WTC11 (cell line): ENCODE measurements at regions not wholly inside any gene's neighbourhood (a gene's known extent, or its start where the extent isn't known, plus 50 kb on each side); places are given as distances from the start of the nearest gene placed in this dataset.

Experiments used
- CREB1 ChIP-seq: sonication (generic); formaldehyde crosslinking; IDR thresholded peaks from 2 replicates; pipeline ENCODE4 v1.8.0; 2023; ENCODE audit warnings: mild to moderate bottlenecking, missing genetic modification reagents
- CTCF ChIP-seq: fragments of 200-600 bp; IDR thresholded peaks from 2 replicates; pipeline ENCODE4 v1.8.0; 2022; ENCODE audit warnings: antibody characterized with exemption
- E2F1 ChIP-seq: sonication (generic); formaldehyde crosslinking; IDR thresholded peaks from 2 replicates; pipeline ENCODE4 v1.8.0; 2022; ENCODE audit warnings: mild to moderate bottlenecking, missing genetic modification reagents
- E2F5 ChIP-seq: sonication (generic); formaldehyde crosslinking; IDR thresholded peaks from 2 replicates; pipeline ENCODE4 v1.8.1; 2022; ENCODE audit warnings: mild to moderate bottlenecking, moderate library complexity, missing genetic modification reagents
- FOXK1 ChIP-seq: sonication (generic); formaldehyde crosslinking; IDR thresholded peaks from 2 replicates; pipeline ENCODE4 v1.8.0; 2022; ENCODE audit warnings: mild to moderate bottlenecking, moderate library complexity, missing genetic modification reagents
- PRDM15 ChIP-seq: sonication (generic); formaldehyde crosslinking; IDR thresholded peaks from 2 replicates; pipeline ENCODE4 v1.8.0; 2022; ENCODE audit warnings: missing genetic modification reagents
- TP53 ChIP-seq: sonication (generic); formaldehyde crosslinking; IDR thresholded peaks from 2 replicates; pipeline ENCODE4 v1.8.1; 2023; ENCODE audit warnings: mild to moderate bottlenecking, missing genetic modification reagents
- ZBTB43 ChIP-seq: sonication (generic); formaldehyde crosslinking; IDR thresholded peaks from 2 replicates; pipeline ENCODE4 v1.8.1; 2023; ENCODE audit warnings: mild to moderate bottlenecking, missing genetic modification reagents
- ZNF232 ChIP-seq: sonication (generic); formaldehyde crosslinking; IDR thresholded peaks from 2 replicates; pipeline ENCODE4 v1.8.0; 2022; ENCODE audit warnings: mild to moderate bottlenecking, missing genetic modification reagents
- TF ChIP-seq, protein P1 (sequence below): sonication (generic); formaldehyde crosslinking; IDR thresholded peaks from 2 replicates; pipeline ENCODE4 v1.8.0; 2023; ENCODE audit warnings: missing genetic modification reagents
- TF ChIP-seq, protein P2 (sequence below): fragments of 250-450 bp; sonication (Bioruptor Pico); IDR thresholded peaks from 2 replicates; pipeline ENCODE4 v1.8.0; 2021; ENCODE audit warnings: mild to moderate bottlenecking

DNA sequence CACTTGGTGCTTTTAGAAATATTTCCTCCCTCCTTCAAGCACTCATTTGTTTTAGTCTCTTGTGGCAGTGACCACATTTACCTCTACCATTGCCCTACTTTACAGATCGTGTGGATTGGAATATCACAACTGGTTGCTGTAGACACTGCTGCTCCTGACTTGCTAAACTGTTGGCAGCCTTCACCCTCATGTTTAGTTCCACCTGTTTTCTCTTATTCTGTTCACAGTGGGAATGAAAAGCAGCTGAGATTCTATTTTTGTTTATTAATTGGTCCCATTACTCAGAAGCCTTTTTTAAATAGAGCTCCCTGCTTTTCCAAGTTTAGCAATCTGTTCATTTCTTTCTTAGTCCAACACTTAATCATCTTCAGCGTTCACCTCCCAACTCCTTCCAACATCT lies 308.9 kb downstream of the RWDD3 start:
- TF ChIP-seq PRDM15 (CRISPR knock-in tag) (no peak), ZBTB43 (CRISPR knock-in tag) (no peak), FOXK1 (CRISPR knock-in tag) (no peak), E2F1 (CRISPR knock-in tag) (no peak), TP53 (CRISPR knock-in tag) (no peak), CTCF (no peak), CREB1 (no peak), ZNF232 (CRISPR knock-in tag) (no peak), E2F5 (CRISPR knock-in tag) (no peak)
- TF ChIP-seq, protein P1, sequence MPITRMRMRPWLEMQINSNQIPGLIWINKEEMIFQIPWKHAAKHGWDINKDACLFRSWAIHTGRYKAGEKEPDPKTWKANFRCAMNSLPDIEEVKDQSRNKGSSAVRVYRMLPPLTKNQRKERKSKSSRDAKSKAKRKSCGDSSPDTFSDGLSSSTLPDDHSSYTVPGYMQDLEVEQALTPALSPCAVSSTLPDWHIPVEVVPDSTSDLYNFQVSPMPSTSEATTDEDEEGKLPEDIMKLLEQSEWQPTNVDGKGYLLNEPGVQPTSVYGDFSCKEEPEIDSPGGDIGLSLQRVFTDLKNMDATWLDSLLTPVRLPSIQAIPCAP (CRISPR knock-in tag) = no peak
- TF ChIP-seq, protein P2, sequence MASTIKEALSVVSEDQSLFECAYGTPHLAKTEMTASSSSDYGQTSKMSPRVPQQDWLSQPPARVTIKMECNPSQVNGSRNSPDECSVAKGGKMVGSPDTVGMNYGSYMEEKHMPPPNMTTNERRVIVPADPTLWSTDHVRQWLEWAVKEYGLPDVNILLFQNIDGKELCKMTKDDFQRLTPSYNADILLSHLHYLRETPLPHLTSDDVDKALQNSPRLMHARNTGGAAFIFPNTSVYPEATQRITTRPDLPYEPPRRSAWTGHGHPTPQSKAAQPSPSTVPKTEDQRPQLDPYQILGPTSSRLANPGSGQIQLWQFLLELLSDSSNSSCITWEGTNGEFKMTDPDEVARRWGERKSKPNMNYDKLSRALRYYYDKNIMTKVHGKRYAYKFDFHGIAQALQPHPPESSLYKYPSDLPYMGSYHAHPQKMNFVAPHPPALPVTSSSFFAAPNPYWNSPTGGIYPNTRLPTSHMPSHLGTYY (CRISPR knock-in tag) = no peak
